Neural cell (in vitro differentiated cells): ENCODE measurements at regions not wholly inside any gene's neighbourhood (a gene's known extent, or its start where the extent isn't known, plus 50 kb on each side); places are given as distances from the start of the nearest gene placed in this dataset.

Source experiments
- CTCF ChIP-seq: fragments of 450-650 bp; IDR thresholded peaks from 2 replicates; pipeline ENCODE4 v1.5.1; 2014; ENCODE audit warnings: antibody characterized with exemption, mild to moderate bottlenecking, moderate library complexity; ENCODE audit not compliant: poor library complexity, severe bottlenecking
- POLR2AphosphoS5 ChIP-seq: IDR thresholded peaks from 2 replicates; pipeline ENCODE4 v1.6.1; 2012

- TF ChIP-seq CTCF (no peak), POLR2AphosphoS5 (no peak)
Measured at GRCh38 chr11:109960831-109961230, 132.4 kb upstream of the ZC3H12C start.
